ENCODE measurements at regions not wholly inside any gene's neighbourhood (a gene's known extent, or its start where the extent isn't known, plus 50 kb on each side); places are given as distances from the start of the nearest gene placed in this dataset.
"Not testable (repeated sequence)": the region's sequence is repeated elsewhere in the genome, so short reads cannot be mapped to it uniquely, and the experiment has no call there.

GRCh38 chr19:29045679-29046254 is 167.2 kb downstream of the UQCRFS1 start:
- DNase-seq, result no peak

- DNase-seq, result no peak
These were observed 168.9 kb downstream of the UQCRFS1 start for GRCh38 chr19:29044037-29044436.

DNA sequence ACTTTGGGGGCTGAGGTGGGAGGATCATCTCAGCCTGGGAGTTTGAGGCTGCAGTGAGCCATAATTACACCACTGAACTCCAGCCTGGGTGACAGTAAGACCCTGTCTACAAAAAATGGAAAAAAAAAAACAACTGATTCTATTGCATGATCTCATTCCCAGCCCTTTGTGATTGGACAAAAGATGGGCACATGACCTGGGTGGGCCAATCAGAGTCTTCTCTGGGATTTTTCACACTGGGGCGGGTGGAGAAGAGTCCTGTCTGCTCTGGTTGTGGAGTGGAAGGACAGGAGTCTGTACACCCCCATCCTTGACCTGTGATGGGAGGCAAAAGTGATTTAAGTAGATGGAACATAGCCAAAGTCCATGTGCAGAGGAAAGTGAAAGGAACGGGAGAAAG is 170.5 kb downstream of the UQCRFS1 start:
- DNase-seq, result no peak

GRCh38 chr19:29040951-29041350 is 172.0 kb downstream of the UQCRFS1 start:
- DNase-seq, result no peak

GRCh38 chr19:29040292-29040691 is 172.7 kb downstream of the UQCRFS1 start:
- DNase-seq, result no peak

DNA sequence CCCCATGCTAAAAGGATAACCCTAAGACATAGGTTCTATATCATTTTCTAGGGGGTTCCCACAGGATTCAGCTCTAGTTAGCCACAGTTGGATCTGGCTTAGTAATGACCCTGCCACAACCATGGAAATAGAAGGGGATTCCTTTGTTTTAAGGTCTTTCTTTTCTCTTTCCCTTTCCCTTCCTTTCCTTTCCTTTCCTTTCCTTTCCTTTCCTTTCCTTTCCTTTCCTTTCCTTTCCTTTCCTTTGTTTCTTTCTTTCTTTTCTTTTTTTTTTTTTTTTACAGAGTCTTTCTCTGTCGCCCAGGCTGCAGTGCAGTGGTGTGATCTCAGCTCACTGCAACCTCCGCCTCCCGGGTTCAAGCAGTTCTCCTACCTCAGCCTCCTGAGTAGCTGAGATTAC is 173.9 kb downstream of the UQCRFS1 start:
- DNase-seq, result not testable (repeated sequence)

DNA sequence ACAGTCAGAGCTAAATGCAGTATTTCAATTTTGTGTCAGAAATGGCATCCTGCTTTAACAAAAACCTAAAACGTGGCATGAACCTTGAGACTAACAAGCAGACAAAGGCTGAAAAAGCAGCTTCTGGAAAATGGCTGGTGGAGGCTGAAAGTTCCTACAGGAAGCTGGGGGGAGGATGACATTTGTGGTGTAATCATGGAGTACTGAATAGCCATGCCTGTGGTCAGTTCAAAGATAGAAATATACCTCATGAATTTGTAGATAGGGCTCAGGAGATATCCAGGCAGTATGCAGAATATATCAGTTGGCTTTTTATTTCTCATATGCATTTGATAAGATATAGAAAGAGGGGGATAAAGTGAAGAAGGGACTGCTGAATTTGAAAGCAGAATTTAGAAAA is 181.7 kb downstream of the UQCRFS1 start:
- DNase-seq, result no peak

GRCh38 chr19:29029268-29029958 is 183.5 kb downstream of the UQCRFS1 start:
- DNase-seq, result peak; percentile 15

GRCh38 chr19:29022599-29022998 is 190.4 kb downstream of the UQCRFS1 start:
- no peak for DNase-seq

DNA sequence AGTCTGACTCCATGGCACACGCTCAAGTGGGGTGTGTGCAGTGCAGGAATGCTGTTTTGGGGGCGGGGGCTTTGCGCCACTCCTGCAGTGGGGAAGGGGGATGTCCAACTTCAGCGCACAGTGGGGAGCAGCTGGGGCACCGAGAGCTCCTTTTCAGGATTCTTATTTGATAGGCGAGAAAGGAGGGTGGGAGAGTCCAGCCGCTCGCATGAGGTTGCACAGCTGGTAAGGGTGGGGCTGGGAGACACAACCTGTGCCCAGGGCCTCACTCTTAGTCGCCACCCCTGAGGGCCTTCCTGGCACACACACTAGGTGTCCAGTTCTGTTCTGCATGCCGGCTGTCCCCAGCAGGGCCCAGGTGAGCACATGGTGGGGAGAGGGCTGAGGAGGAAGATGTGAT is 190.8 kb downstream of the UQCRFS1 start:
- DNase-seq, result no peak

DNA sequence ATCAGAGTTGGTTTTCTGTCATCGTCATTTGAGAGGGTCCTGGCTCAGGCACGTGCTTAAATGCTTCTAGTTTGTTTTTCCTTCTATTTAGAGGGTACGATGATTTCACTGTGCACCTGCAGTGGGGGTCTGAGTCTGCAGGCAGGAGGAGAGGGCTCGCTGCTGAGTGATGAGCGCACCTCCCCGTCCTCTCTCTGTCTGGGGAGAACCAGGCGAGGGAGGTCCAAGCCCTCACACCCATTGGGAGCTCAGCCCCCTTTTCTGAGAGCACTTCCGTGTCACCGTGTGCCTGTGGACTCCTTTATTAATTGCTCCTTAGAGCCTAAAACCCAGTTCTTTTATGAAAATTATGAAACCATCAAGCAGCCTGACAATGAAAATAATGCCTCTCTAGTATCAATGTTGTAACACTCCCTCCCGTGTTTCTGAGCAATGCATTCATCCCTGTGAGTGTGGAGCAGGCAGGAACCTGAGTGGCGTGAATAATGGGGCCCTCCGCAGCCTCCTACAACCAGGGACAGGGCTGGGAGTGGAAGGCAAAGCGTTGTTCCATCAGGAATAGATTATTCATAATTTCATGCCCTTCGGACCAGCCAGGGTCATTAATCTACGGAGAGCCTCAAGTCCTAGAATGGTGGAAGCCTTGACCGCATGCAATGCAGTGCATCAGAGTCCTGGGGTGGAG is 191.6 kb downstream of the UQCRFS1 start:
- DNase-seq, result no peak

- DNase-seq, result no peak
These were observed 193.5 kb downstream of the UQCRFS1 start for GRCh38 chr19:29019403-29019802.

DNA sequence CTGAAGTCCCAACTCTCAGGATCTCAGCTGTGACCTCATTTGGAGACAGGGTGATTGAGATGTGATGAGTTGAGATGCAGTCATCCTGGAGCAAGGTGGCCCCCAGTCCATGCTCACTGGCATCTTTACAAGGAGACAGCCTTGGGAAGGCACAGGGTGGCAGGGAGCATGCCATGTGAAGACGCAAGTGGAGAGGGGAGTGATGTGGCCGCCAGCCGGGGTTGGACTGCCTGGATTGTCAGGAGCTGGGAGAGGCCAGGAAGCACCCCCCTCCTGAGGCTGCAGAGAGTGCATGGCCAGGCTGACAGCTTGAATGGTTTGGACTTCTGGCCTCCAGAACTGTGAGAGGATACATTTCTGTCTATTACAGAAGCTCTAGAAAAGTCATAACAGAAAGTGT is 194.4 kb downstream of the UQCRFS1 start:
- DNase-seq, result no peak

GRCh38 chr19:29017788-29018187 is 195.2 kb downstream of the UQCRFS1 start:
- DNase-seq, result no peak

DNA sequence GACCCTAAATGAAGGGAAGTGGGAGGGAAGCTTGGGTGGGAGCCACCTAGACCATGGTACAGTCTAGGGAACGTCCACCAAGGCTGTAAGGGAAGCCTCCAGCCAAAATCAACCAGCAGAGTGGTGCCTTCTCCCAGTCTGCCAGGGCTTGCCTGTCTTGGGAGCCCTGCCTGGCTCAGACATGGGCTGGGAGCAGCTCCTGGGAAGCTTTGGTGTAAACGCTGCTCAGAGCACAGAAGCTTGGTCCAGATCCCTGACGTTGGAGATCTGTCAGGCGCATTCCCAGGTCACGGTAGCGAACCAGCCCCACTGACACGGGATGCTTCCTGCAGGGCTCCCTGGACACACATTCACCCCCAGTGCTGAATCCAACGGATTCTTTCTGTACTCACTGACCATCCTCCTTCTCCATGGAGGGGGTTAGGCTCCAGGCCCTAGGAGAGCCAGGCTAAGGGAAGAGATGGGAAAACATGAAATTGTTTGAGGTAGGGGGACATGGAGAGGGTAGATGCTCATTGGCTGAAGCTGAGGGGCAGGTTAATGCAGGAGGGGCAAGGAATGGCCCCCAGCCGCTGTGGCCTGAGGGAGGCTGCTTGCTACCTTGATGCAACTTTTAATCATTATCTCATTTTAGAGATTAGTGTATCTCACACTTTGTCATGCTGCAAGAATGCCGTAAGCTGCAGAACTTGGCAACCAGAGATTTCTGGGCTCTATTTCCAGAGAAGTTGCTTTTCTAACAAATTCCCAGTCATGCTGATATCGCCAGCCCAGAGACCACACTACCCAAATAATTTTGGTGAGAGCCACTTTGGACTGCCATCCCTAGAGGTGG is 195.8 kb downstream of the UQCRFS1 start:
- no peak for DNase-seq

GRCh38 chr19:29016353-29016752 is 196.6 kb downstream of the UQCRFS1 start:
- DNase-seq, result no peak

DNA sequence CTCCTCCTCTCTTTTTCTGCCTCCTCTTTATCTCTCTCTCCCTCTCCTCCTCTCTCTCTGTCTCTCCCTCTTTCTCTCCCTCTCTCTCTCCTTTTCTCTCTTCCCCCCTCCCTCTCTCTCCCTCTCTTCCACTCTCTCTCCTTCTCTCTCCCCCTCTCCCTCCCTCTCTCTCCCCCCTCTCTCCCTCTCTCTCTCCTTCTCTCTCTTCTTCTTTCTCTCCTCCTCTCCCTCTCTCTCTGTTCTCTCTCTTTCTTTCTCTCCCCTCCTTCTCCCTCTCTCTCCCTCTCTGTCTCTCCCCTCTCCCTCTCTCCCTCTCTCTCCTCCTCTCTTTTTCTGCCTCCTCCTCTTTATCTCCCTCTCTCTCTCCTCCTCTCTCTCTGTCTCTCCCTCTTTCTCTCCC is 197.4 kb downstream of the UQCRFS1 start:
- no peak for DNase-seq

GRCh38 chr19:29014857-29015436 is 198.0 kb downstream of the UQCRFS1 start:
- DNase-seq, result no peak

- no peak for DNase-seq
These were observed 199.0 kb downstream of the UQCRFS1 start for GRCh38 chr19:29013988-29014387.

- DNase-seq, result no peak
These were observed 199.6 kb downstream of the UQCRFS1 start for GRCh38 chr19:29013325-29013724.

GRCh38 chr19:29012457-29012856 is 200.5 kb downstream of the UQCRFS1 start:
- no peak for DNase-seq

GRCh38 chr19:29010276-29010675 is 202.7 kb downstream of the UQCRFS1 start:
- no peak for DNase-seq

Data from fibroblast of skin of right quadriceps (primary cell).